ENCODE measurements at regions not wholly inside any gene's neighbourhood (a gene's known extent, or its start where the extent isn't known, plus 50 kb on each side); places are given as distances from the start of the nearest gene placed in this dataset.

- TF ChIP-seq CTCF (IDR thresholded peaks at IDR 0.05 in 4 of 5, conservative IDR thresholded peaks at IDR 0.05 in 1 of 5) (no peak), POLR2A (IDR thresholded peaks at IDR 0.05) (no peak)
Measured at GRCh38 chr3:83477563-83477962, 1481.2 kb upstream of the CADM2 start.

Measured in gastrocnemius medialis (tissue), 4 donors.